ENCODE measurements at regions not wholly inside any gene's neighbourhood (a gene's known extent, or its start where the extent isn't known, plus 50 kb on each side); places are given as distances from the start of the nearest gene placed in this dataset.

DNA sequence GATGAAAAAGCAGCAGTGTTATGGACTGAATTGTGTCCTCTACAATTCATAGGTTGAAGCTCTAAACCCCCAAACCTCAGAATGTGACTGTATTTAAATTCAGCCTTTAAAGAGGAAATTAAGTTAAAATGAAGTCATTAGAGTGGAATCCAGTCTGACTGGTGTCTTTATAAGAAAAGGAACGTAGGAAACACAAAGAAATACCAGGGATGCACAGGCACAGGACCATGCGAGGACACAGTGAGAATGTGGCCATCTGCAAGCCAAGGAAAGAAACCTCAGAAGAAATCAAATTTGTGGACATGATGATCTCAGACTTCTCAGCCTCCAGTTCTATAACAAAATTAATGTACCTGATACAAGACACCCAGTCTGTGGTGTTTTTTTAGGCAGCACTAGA is 971.2 kb upstream of the CDH9 start:
- TF ChIP-seq CTCF (IDR thresholded peaks at IDR 0.05) (no peak), POLR2AphosphoS5 (IDR thresholded peaks at IDR 0.05; ENCODE audit: insufficient read depth in 1 of 2, low read depth in 1 of 2) (no peak)
